ENCODE measurements at regions not wholly inside any gene's neighbourhood (a gene's known extent, or its start where the extent isn't known, plus 50 kb on each side); places are given as distances from the start of the nearest gene placed in this dataset.

DNA sequence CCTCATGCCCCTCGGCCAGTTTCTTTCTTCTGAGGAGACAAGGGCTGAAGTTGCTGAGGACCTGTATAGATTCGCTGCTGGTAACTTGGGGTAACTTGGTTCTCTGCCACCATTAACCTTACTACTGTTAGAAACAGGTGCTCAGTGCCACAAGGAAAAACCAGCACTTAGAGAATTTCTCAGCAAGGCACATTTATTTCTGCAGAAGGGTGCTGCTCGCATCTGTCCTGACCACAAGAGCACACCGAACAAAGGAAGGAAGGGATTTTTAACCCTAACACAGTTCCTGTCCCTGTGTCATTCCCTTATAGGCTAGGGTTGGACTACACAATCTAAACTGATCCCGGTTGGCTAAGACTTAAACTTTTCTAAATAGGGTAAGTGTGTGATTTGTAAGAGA is 154.1 kb downstream of the SOCS6 start:
- TF ChIP-seq POLR2AphosphoS5 (IDR thresholded peaks at IDR 0.05; ENCODE audit: low read depth, low read length): no peak
- no peak for TF ChIP-seq REST (IDR thresholded peaks at IDR 0.05; ENCODE audit: insufficient read depth in 1 of 2, low read depth in 2 of 2, low read length in 2 of 2)
- no peak for TF ChIP-seq FOXP2 (optimal IDR thresholded peaks at IDR 0.05; ENCODE audit: borderline replicate concordance, extremely low read depth, extremely low read length, insufficient read depth)
- no peak for TF ChIP-seq SIN3A (IDR thresholded peaks at IDR 0.05; ENCODE audit: borderline replicate concordance, insufficient read depth, low read length)
- no peak for TF ChIP-seq TAF1 (IDR thresholded peaks at IDR 0.05; ENCODE audit: borderline replicate concordance, insufficient read depth, low read length)

DNA sequence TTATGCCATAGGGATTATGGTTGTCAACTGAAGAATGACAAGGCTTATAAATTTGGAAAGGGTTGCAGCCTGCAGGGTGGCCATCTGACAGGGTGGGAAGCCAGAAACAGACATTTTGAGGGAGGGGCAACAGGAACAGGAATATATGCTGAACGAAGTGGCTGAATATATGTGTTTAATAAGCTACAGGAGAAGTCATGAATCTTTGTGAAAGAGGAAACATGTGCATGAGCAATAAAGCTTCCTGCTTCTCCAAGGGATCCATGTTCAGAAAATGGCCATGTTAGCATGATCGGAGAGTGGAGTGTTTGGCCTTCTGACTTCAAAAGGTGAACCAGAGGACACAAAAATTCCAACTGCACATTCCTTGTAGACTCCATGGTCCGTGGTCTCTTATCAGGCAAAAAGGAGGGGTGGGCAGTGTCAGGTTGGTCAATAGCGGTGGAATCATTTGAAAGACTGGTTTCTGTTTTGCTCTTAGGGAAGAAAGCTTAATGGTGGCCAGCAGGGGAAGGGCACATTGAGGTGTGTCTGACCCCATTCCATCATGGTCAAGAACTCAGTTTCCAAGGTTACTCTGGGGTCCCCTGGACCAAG is 144.1 kb downstream of the SOCS6 start:
- TF ChIP-seq REST (IDR thresholded peaks at IDR 0.05; ENCODE audit: insufficient read depth in 1 of 2, low read depth in 2 of 2, low read length in 2 of 2): no peak
- TF ChIP-seq TAF1 (IDR thresholded peaks at IDR 0.05; ENCODE audit: borderline replicate concordance, insufficient read depth, low read length): no peak
- TF ChIP-seq SIN3A (IDR thresholded peaks at IDR 0.05; ENCODE audit: borderline replicate concordance, insufficient read depth, low read length): no peak

- TF ChIP-seq REST (IDR thresholded peaks at IDR 0.05; ENCODE audit: insufficient read depth in 1 of 2, low read depth in 2 of 2, low read length in 2 of 2) (no peak), SIN3A (IDR thresholded peaks at IDR 0.05; ENCODE audit: borderline replicate concordance, insufficient read depth, low read length) (no peak), POLR2AphosphoS5 (IDR thresholded peaks at IDR 0.05; ENCODE audit: low read depth, low read length) (no peak), TAF1 (IDR thresholded peaks at IDR 0.05; ENCODE audit: borderline replicate concordance, insufficient read depth, low read length) (no peak), FOXP2 (optimal IDR thresholded peaks at IDR 0.05; ENCODE audit: borderline replicate concordance, extremely low read depth, extremely low read length, insufficient read depth) (no peak)
Observed at GRCh38 chr18:70431203-70431624, 142.4 kb downstream of the SOCS6 start.

GRCh38 chr18:70430501-70431173 is 141.8 kb downstream of the SOCS6 start:
- TF ChIP-seq POLR2AphosphoS5 (IDR thresholded peaks at IDR 0.05; ENCODE audit: low read depth, low read length) (no peak), FOXP2 (optimal IDR thresholded peaks at IDR 0.05; ENCODE audit: borderline replicate concordance, extremely low read depth, extremely low read length, insufficient read depth) (no peak), REST (IDR thresholded peaks at IDR 0.05; ENCODE audit: insufficient read depth in 1 of 2, low read depth in 2 of 2, low read length in 2 of 2) (no peak), TAF1 (IDR thresholded peaks at IDR 0.05; ENCODE audit: borderline replicate concordance, insufficient read depth, low read length) (no peak), SIN3A (IDR thresholded peaks at IDR 0.05; ENCODE audit: borderline replicate concordance, insufficient read depth, low read length) (no peak)

All from PFSK-1 (cell line).